ENCODE measurements at regions not wholly inside any gene's neighbourhood (a gene's known extent, or its start where the extent isn't known, plus 50 kb on each side); places are given as distances from the start of the nearest gene placed in this dataset.
"Not testable (repeated sequence)": the region's sequence is repeated elsewhere in the genome, so short reads cannot be mapped to it uniquely, and the experiment has no call there.

DNA sequence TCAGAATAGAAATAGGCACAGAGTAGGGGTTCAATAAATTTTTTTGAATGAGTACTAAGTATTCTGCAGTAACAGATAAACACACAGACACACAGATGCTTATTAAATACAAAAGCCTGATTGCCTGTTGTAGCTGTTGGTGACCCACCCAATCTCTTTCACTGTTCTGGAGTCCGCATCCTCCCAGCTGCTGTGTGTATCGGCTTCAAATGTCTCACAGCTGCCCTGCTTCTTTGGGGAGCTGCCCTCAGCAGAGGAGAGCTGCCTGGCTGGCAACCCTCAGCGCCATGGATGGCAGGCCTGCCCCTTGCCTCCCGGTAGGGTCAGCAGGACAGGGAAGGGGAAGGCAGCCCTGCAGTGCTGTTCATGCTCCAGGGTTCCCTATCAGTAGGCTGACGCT, 50.5 kb upstream of the PRNP start:
- no peak for DNase-seq

DNA sequence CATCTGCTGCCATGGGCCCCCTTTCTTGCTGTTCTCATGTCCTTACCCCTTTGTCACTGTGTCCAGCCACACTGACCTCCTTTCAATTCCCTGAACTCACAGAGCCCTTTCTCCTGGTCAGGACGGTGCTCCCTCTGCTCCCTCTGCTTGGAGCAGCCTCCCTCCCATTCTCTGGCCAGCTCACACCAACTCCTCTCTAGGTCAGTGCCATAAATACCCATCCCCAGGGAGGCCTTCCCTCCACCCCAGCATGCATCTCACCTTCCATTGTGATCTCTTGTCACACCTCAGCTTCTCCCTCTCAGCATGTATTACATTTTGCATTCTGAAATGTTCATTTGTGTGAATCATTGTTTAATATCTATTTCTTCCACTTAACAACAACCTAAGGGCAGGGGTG, 50.9 kb upstream of the PRNP start:
- no peak for DNase-seq

DNA sequence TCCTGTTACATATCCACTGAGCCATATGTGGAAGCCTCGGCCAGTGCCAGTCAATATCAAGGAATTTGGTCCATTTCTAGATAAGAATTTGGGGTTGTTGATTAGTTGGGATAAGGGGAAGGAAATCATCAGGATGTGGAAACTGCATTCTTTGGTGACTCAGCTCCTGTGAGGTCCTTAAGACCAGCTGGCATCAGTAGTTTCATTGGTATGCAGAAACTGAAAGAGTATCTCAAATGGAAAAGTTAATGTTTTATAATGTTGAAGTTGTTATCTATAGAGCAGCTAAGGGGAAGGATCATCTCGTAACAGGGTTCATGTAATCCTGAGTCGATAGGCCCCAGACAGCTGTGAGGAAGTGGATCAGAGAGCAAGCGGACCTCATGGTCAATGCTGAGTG, 52.5 kb upstream of the PRNP start:
- no peak for DNase-seq

GRCh38 chr20:4633379-4633778, 52.9 kb upstream of the PRNP start:
- DNase-seq, result no peak

DNA sequence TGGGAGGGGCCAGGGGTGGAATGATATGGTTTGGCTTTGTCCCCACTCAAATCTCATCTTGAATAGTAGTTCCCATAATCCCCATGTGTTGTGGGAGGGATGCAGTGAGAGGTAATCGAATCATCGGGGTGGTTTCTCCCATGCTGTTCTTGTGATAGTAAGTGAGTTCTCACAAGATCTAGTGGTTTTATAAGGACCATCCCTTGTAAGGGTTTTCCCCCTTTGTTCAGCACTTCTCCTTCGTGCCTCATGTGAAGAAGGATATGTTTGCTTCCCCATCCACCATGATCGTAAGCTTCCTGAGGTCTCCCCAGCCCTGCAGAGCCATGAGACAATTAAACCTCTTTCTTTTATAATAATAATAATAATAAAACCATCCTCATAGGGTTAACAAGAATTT, 53.4 kb upstream of the PRNP start:
- DNase-seq, result no peak

- DNase-seq, result no peak
Measured at GRCh38 chr20:4626228-4626627, 60.0 kb upstream of the PRNP start.

- no peak for DNase-seq
Measured at GRCh38 chr20:4625687-4626086, 60.6 kb upstream of the PRNP start.

DNA sequence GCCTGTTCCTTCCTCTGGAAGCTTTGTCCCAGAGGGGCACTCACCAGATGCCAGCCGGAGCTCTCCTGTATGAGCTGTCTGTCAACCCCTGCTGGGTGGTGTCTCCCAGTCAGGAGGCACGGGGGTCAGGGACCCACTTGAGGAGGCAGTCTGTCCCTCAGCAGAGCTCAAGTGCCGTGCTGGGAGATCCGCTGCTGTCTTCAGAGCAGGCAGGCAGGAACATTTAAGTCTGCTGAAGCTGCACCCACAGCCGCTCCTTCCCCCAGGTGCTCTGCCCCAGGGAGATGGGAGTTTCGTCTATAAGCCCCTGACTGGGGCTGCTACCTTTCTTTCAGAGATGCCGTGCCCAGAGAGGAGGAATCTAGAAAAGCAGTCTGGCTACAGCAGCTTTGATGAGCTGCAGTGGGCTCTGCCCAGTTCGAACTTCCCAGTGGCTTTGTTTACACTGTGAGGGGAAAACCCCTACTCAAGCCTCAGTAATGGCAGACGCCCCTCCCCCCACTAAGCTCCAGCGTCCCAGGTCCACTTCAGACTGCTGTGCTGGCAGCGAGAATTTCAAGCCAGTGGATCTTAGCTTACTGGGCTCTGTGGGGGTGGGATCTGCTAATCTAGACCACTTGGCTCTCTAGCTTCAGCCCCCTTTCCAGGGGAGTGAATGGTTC, 61.5 kb upstream of the PRNP start:
- DNase-seq, result not testable (repeated sequence)

DNA sequence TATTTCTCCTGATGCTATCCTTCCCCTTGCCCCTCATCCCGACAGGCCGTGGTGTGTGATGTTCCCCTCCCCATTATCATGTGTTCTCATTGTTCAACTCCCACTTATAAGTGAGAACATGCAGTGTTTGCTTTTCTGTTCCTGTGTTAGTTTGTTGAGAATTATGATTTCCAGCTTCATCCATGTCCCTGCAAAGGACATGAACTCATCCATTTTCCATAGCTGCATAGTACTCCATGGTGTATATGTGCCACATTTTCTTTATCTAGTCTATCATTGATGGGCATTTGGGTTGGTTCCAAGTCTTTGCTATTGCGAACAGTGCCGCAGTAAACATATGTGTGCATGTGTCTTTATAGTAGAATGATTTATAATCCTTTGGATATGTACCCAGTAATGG, 67.1 kb upstream of the PRNP start:
- DNase-seq, result not testable (repeated sequence)

GRCh38 chr20:4617484-4617883, 68.8 kb upstream of the PRNP start:
- DNase-seq, result no peak

- no peak for DNase-seq
Measured at GRCh38 chr20:4617019-4617418, 69.2 kb upstream of the PRNP start.

DNA sequence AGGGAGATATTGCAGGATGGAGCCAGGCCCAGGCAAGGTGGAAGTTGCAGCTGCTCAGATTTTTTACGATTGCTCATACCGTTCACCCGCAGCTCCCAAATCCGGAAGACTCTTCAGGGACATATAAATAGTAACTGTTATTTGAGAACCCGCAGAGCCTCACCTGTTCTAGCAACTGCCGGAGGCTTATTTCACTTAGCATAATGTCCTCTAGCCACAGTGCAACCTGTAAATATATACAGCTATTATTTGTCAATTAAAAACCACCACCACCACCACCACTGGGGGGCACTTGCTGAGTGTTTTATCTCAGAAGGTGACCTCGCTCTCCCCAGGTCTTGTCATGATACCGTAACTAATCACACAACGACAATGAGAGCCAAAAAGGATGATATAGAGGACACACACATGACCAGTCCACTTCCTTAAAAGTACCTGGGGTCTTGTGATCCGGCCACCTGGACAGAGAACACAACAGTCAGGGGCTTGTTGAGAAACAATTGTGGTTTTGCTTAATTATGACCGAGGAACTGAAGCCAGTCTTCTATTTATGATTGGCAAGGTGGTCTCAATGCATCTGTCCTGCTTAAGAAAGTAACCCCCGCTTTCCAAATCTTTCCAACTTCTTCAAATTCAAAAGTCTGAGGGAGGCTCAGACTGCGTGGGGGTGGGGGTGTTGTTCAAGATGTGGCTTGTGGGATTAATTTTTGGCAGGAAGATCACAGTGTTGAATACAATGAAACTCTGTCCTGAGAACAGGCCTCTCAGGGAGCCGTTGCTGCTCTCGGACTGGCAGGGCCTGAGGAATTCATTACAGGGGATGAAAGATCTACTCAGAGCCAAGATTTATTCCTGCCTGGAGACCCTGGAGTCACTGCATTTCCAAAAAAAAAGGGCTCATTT, 72.3 kb upstream of the PRNP start:
- peak; percentile 76 to 78 for DNase-seq

DNA sequence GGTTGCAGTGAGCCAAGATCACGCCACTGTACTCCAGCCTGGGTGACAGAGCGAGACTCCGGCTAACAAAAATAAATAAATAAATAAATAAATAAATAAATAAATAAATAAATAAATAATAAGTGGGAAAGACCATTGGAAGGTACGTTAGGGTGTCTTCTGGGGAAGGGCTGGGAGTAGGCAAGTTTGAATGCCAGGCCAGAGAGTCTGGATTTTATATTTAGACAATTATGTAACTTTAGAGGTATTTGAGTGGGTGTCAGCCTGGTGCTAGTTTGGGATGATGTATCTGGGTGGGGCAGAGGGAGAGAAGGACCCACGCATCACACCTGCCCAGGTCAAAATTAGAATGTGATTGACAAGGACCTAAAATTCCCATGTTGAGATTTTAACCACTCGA, 73.1 kb upstream of the PRNP start:
- no peak for DNase-seq

GRCh38 chr20:4610871-4611270, 75.4 kb upstream of the PRNP start:
- no peak for DNase-seq

GRCh38 chr20:4609511-4609910, 76.7 kb upstream of the PRNP start:
- no peak for DNase-seq

- DNase-seq, result no peak
Measured at GRCh38 chr20:4608861-4609260, 77.4 kb upstream of the PRNP start.

GRCh38 chr20:4607287-4607713, 79.0 kb upstream of the PRNP start:
- peak; percentile 63 to 73 for DNase-seq

DNA sequence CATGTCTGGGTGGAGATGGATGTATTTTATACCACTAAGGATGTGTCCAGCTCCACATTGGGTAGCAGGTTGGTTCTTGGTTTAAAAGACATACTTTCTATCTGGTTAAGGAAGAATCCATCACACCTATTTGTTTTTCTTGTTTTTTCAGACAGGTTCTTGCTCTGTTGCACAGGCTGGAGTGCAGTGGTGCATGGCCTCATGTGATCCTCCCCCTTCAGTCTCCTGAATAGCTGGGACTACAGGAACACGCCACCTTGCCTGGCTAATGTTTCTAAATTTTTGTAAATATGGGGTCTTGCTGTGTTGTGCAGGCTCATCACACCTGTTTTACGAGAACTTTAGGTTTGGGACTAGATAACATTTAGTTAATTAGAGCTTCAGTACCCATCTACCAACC, 80.2 kb upstream of the PRNP start:
- no peak for DNase-seq

- DNase-seq, result no peak
Measured at GRCh38 chr20:4605166-4605565, 81.1 kb upstream of the PRNP start.

- DNase-seq, result no peak
Measured at GRCh38 chr20:4604580-4604979, 81.7 kb upstream of the PRNP start.

DNA sequence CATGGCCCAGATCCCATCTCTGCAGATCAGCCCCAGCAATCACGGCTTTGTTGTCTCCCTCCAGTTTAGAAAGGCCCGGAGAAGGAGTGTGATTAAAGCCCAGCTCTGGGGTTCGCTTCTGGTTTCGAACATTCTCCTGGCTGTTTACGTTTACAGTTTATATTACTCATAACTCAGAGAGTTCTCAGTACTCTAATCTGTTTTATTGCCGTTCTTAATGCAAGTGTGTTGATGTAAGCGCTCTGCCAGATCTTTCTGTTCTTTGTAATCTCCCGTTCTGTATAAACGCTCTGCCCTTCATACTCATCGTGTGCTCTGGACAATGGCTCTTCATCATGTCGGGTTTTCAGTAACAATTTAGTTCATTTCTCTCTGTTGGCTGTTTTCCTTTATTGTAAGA, 82.5 kb upstream of the PRNP start:
- DNase-seq, result no peak

DNA sequence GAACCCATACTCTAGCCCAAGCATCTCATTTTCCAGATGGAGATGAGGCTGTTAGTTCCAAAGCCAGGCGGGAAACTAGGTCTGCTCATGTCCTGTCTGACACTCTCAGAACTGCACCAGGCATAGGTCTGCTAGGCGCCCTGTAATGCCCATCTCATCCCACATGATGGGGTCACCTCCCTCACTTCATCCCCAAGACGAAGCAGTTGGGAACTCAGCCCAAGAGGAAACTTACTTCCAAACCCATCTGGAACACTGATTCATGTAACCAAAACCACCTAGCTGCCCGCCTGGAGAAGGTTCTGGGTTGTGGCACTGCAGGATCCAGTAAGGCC, 84.0 kb upstream of the PRNP start:
- no peak for DNase-seq

DNA sequence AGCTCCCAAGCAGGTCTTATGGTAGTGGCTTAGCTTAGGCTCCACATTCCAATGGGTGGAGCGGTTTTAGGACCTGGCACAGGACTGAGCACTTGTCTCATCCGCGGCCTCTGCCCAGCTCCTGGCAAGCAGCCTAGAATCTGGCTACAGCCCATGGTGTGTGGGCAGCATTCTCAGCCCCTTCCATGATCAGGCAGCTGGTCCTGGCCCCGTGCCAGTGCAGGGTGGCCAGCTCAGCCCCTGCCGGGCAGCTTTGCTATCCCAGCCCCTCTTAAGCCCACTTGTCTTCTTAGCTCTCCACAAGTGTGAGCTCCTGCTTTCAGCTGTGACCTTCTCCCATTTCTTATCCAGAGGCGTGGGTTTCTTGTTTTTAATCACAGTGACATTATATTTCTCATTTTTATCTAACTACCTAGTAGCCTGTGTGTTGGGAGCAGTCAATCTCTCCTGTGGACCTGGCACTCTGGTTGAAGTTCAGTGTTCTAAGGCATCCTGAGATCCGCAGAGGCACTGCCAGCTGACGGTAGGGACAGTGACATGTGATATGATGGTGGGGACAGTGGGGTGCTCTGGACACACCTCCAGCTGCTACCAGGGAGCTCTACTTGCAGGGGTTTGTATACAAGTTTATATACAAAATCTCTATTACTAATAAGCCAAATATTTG, 84.5 kb upstream of the PRNP start:
- DNase-seq, result no peak

Measured in CD4-positive, alpha-beta T cell treated with Interleukin-4 for 1 hour (primary cell).